ENCODE measurements at regions not wholly inside any gene's neighbourhood (a gene's known extent, or its start where the extent isn't known, plus 50 kb on each side); places are given as distances from the start of the nearest gene placed in this dataset.

DNA sequence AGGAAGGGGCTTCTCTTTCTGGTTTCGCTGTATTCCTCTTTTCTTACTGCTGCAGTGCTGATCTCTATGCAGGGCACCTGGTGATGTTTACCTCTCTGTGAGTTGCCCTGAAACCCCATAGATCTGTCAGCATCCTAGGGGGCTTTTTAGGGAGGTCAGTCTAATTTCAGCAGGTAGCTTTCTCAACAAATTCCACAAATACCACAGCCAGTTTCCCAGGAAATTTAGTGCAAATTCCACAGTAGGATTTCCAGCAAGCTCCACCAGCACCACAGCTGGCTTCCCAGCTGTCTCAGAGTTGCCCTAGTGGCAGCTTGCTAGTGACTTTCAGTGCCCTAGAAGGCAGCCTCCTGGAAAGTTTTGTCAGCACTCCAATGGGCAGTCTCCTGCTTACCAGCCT is 379.1 kb upstream of the SMC2 start:
- no peak overlapping the region for H3K27ac Mint-ChIP-seq (ENCODE audit: unreplicated experiment)
- H3K36me3 Mint-ChIP-seq (ENCODE audit: low read depth), result no peaks in the 10 kb centered on the region
- H3K4me1 Mint-ChIP-seq (ENCODE audit: low read depth), result no peaks in the 10 kb centered on the region
- DNase-seq (ENCODE audit: low spot score), result no peak
- peaks cover 19% of the 10 kb centered on the region for H3K9me3 Mint-ChIP-seq (ENCODE audit: low read depth)
- TF ChIP-seq CTCF (IDR thresholded peaks at IDR 0.05), result no peak
- no peaks in the 10 kb centered on the region for H3K27me3 Mint-ChIP-seq (ENCODE audit: low read depth)
- no peak overlapping the region for H3K4me3 Mint-ChIP-seq (ENCODE audit: unreplicated experiment)

GRCh38 chr9:103721056-103721455 is 373.1 kb upstream of the SMC2 start:
- H3K27ac Mint-ChIP-seq (ENCODE audit: unreplicated experiment), result no peak overlapping the region
- H3K27me3 Mint-ChIP-seq (ENCODE audit: low read depth), result no peaks in the 10 kb centered on the region
- no peak for TF ChIP-seq CTCF (IDR thresholded peaks at IDR 0.05)
- H3K4me3 Mint-ChIP-seq (ENCODE audit: unreplicated experiment), result no peak overlapping the region
- H3K9me3 Mint-ChIP-seq (ENCODE audit: low read depth), result peaks cover 5% of the 10 kb centered on the region
- no peaks in the 10 kb centered on the region for H3K36me3 Mint-ChIP-seq (ENCODE audit: low read depth)
- H3K4me1 Mint-ChIP-seq (ENCODE audit: low read depth), result no peaks in the 10 kb centered on the region
- no peak for DNase-seq (ENCODE audit: low spot score)

DNA sequence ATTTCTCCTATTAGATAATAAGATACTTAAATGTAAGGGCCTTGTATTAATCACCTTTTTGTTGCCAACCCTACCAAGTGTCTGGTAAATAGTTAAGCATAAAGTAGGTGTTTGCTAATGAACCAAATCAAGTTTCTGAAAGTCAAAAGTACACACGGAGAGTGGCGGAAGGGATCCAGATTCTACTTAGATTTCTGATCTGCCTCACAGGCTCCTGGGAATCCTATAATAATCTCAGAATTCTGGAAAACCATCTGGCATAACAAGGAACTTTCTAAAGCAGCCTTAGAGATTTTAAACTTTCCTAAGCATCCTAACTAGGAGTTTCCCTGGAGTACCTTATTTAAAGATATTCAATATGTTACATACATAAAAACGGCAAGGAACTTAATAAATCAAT is 363.2 kb upstream of the SMC2 start:
- Mint-ChIP-seq H3K36me3 (ENCODE audit: low read depth) (no peaks in the 10 kb centered on the region), H3K27me3 (ENCODE audit: low read depth) (no peaks in the 10 kb centered on the region), H3K4me3 (ENCODE audit: unreplicated experiment) (no peak overlapping the region), H3K27ac (ENCODE audit: unreplicated experiment) (no peak overlapping the region), H3K4me1 (ENCODE audit: low read depth) (no peaks in the 10 kb centered on the region), H3K9me3 (ENCODE audit: low read depth) (no peaks in the 10 kb centered on the region)
- no peak for DNase-seq (ENCODE audit: low spot score)
- TF ChIP-seq CTCF (IDR thresholded peaks at IDR 0.05), result no peak

- DNase-seq (ENCODE audit: low spot score), result no peak
- no peaks in the 10 kb centered on the region for H3K27me3 Mint-ChIP-seq (ENCODE audit: low read depth)
- no peak overlapping the region for H3K27ac Mint-ChIP-seq (ENCODE audit: unreplicated experiment)
- no peak overlapping the region for H3K4me3 Mint-ChIP-seq (ENCODE audit: unreplicated experiment)
- H3K9me3 Mint-ChIP-seq (ENCODE audit: low read depth), result no peaks in the 10 kb centered on the region
- no peaks in the 10 kb centered on the region for H3K4me1 Mint-ChIP-seq (ENCODE audit: low read depth)
- H3K36me3 Mint-ChIP-seq (ENCODE audit: low read depth), result no peaks in the 10 kb centered on the region
- no peak for TF ChIP-seq CTCF (IDR thresholded peaks at IDR 0.05)
These were observed 362.6 kb upstream of the SMC2 start for GRCh38 chr9:103731541-103731940.

GRCh38 chr9:103734471-103734870 is 359.6 kb upstream of the SMC2 start:
- Mint-ChIP-seq H3K27me3 (ENCODE audit: low read depth) (no peaks in the 10 kb centered on the region), H3K27ac (ENCODE audit: unreplicated experiment) (no peak overlapping the region), H3K4me3 (ENCODE audit: unreplicated experiment) (no peak overlapping the region), H3K9me3 (ENCODE audit: low read depth) (no peaks in the 10 kb centered on the region), H3K36me3 (ENCODE audit: low read depth) (no peaks in the 10 kb centered on the region), H3K4me1 (ENCODE audit: low read depth) (no peaks in the 10 kb centered on the region)
- no peak for TF ChIP-seq CTCF (IDR thresholded peaks at IDR 0.05)
- no peak for DNase-seq (ENCODE audit: low spot score)
